ENCODE measurements at regions not wholly inside any gene's neighbourhood (a gene's known extent, or its start where the extent isn't known, plus 50 kb on each side); places are given as distances from the start of the nearest gene placed in this dataset.

DNA sequence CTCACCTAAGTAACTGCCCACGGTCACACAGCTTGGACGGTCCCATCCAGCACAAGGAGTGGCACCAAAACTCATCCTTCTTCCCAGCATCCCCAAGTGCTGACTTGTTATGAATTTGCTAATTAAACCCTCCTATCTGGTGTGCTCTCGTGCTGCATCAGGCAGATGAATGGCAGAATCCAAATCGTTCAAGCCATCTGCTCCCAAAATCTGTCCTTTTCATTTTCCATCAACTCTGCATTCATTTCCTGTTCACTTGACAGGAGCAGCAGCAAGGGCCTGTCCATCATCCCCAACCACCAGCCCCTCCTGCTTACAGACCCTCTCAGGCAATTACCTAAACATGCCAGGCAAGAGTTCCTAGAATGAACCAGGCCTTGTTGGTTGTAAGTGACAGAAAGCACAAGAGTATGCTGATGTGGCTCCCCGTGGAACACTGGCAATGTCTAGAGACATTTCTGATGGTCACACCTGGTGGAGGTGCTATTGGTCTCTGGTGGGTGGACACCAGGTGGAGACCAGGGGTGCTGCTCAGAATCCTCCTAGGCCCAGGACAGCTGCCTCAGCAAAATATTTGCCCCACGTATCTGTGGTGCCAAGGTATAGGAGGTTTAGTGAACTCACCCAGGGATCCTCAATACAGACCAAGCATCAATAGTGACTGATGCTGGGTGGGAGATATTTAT is 832.5 kb downstream of the TBC1D22A start:
- FAIRE-seq (no peak), DNase-seq (ENCODE audit: insufficient read length, low spot score) (no peak)
- TF ChIP-seq, protein P1, sequence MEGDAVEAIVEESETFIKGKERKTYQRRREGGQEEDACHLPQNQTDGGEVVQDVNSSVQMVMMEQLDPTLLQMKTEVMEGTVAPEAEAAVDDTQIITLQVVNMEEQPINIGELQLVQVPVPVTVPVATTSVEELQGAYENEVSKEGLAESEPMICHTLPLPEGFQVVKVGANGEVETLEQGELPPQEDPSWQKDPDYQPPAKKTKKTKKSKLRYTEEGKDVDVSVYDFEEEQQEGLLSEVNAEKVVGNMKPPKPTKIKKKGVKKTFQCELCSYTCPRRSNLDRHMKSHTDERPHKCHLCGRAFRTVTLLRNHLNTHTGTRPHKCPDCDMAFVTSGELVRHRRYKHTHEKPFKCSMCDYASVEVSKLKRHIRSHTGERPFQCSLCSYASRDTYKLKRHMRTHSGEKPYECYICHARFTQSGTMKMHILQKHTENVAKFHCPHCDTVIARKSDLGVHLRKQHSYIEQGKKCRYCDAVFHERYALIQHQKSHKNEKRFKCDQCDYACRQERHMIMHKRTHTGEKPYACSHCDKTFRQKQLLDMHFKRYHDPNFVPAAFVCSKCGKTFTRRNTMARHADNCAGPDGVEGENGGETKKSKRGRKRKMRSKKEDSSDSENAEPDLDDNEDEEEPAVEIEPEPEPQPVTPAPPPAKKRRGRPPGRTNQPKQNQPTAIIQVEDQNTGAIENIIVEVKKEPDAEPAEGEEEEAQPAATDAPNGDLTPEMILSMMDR (IDR thresholded peaks at IDR 0.05; ENCODE audit: insufficient read depth, missing control alignments) = no peak

DNA sequence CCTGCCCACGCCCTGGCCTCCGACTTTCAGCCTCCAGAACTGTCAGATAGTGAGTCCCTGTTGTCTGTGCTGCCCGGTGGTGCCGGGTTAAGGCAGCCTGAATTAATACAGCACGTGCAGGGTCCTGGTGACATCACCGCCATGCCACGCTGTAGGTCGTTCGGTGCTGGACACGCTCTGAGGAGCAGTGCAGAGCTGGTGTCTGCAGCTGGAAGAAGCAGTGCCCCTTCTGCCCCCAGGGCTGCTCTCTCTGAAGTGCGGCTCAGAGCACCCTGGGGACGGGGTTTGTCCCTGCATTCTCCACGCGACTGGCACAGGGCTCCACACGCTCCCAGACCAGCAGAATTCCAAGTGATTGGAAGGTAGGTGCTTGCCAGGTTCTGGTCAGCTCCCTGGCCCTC is 831.5 kb downstream of the TBC1D22A start:
- DNase-seq (ENCODE audit: insufficient read length, low spot score) (no peak), FAIRE-seq (no peak)
- TF ChIP-seq, protein P1 (IDR thresholded peaks at IDR 0.05; ENCODE audit: insufficient read depth, missing control alignments) = no peak

DNA sequence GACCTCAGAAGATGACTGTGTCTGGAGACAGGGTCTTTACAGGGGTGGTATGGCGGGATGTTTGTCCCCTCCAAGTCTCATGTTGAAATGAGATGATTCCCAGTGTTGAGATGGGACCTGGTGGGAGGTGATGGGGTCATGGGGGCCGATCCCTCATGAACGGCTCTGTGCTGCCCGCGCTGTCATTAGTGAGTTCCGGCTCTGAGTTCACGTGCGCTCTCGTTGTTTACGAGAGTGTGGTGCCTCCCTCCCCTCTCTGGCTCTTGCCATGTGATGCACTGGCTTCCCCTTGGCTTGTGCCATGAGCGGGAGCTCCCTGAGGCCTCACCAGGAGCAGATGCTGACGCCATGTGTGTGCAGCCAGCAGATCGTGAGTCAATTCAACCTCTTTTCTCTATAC is 830.8 kb downstream of the TBC1D22A start:
- DNase-seq (ENCODE audit: insufficient read length, low spot score) = no peak
- TF ChIP-seq, protein P1 (IDR thresholded peaks at IDR 0.05; ENCODE audit: insufficient read depth, missing control alignments) = no peak
- FAIRE-seq = no peak

DNA sequence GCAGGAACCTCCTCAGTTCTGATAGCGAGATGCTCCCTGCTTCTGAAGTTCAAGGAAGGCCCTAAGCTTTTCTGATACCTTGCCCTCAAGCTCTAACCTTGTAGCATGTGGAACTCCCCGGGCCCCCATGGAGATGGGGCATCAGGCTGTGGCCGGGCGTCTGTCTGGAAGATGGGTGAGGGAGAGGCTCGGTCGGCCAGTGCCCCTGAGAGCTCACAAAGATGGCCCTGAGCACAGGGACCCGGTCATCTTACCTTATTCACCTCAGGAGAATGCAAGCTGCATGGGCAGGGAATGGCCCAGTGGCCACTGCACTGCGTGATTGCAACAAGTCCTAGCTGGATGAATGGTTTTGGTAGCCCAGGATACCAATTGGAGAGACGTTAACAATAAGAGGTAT is 830.3 kb downstream of the TBC1D22A start:
- FAIRE-seq = no peak
- DNase-seq (ENCODE audit: insufficient read length, low spot score) = no peak
- TF ChIP-seq, protein P1 (IDR thresholded peaks at IDR 0.05; ENCODE audit: insufficient read depth, missing control alignments) = no peak

DNA sequence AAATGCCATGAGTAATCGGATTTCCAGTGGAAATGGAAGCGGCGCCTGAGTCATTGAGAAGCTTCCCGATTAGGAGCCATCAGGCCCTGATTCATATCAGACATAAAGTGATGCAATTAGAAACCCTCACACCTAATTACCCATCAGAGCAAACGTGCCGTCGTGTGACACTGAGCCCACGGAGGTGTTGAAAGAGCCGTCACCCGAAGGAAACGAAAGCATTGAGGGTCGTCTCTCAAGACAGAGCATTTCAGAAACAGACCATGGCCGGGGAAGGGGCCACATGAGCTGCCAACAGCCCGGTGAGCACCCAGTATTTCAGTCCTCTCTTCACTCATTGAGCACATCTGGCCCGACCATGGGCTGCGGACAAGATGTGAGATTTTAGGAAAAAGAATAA is 829.3 kb downstream of the TBC1D22A start:
- FAIRE-seq (no peak), DNase-seq (ENCODE audit: insufficient read length, low spot score) (no peak)
- TF ChIP-seq, protein P1 (IDR thresholded peaks at IDR 0.05; ENCODE audit: insufficient read depth, missing control alignments) = no peak

DNA sequence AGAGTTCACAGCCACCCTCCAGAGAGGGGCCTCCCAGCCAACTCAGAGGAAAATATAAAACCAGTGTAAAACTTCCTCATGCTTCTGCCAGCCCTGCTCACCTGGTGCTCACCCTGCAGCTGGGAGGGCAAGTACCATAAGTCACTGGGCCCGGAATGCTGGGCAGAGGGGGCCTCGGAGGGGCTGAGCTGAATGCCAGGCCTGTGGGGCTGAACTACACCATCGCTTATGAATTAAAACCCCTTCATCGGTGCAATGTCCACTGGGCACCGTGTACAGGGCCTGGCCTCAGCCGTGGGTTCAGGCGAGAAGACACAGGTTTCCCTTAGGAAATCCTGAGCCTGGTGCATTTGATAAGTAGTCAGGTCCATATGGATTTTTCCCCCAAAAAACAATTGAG is 828.6 kb downstream of the TBC1D22A start:
- DNase-seq (ENCODE audit: insufficient read length, low spot score) (no peak), FAIRE-seq (no peak)
- TF ChIP-seq, protein P1 (IDR thresholded peaks at IDR 0.05; ENCODE audit: insufficient read depth, missing control alignments) = no peak

All from D721Med (cell line).